Smooth muscle cell (in vitro differentiated cells): ENCODE measurements at regions not wholly inside any gene's neighbourhood (a gene's known extent, or its start where the extent isn't known, plus 50 kb on each side); places are given as distances from the start of the nearest gene placed in this dataset.
"Not testable (repeated sequence)": the region's sequence is repeated elsewhere in the genome, so short reads cannot be mapped to it uniquely, and the experiment has no call there.

Source experiments
- DNase-seq: peaks from one replicate; lab custom pipeline; 2025; ENCODE audit not compliant: unreplicated experiment; lab: John Stamatoyannopoulos, UW
- H2AFZ ChIP-seq: fragments of 200-600 bp; sonication (generic); 2 replicates; pipeline ENCODE4 v1.6.0; 2016; ENCODE audit warnings: antibody characterized with exemption, low read depth, mild to moderate bottlenecking
- H3F3A ChIP-seq: fragments of 200-600 bp; sonication (generic); 2 replicates; pipeline ENCODE4 v1.6.0; 2017; ENCODE audit warnings: antibody characterized with exemption, low read depth
- H3K27ac ChIP-seq: fragments of 200-600 bp; sonication (generic); 2 replicates; pipeline ENCODE4 v1.5.1; 2016; ENCODE audit warnings: low read depth, mild to moderate bottlenecking
- H3K27me3 ChIP-seq: fragments of 200-600 bp; sonication (generic); 2 replicates; pipeline ENCODE4 v1.6.1; 2016; ENCODE audit warnings: low read depth, mild to moderate bottlenecking
- H3K36me3 ChIP-seq: fragments of 200-600 bp; sonication (generic); 2 replicates; pipeline ENCODE4 v1.5.1; 2016; ENCODE audit warnings: low read depth
- H3K4me1 ChIP-seq: fragments of 200-600 bp; sonication (generic); 2 replicates; pipeline ENCODE4 v1.5.1; 2016; ENCODE audit warnings: low read depth
- H3K4me2 ChIP-seq: fragments of 200-600 bp; sonication (generic); 2 replicates; pipeline ENCODE4 v1.6.0; 2016; ENCODE audit warnings: mild to moderate bottlenecking
- H3K4me3 ChIP-seq: fragments of 200-600 bp; sonication (generic); 2 replicates; pipeline ENCODE4 v1.5.1; 2016; ENCODE audit warnings: mild to moderate bottlenecking
- H3K79me2 ChIP-seq: fragments of 200-600 bp; sonication (generic); 2 replicates; pipeline ENCODE4 v1.6.0; 2016; ENCODE audit warnings: low read depth, mild to moderate bottlenecking
- H3K9ac ChIP-seq: fragments of 200-600 bp; sonication (generic); 2 replicates; pipeline ENCODE4 v1.6.0; 2016; ENCODE audit warnings: low read depth
- H3K9me3 ChIP-seq: fragments of 200-600 bp; sonication (generic); replicated peaks from 2 replicates; pipeline ENCODE4 v1.5.1; 2016; ENCODE audit warnings: low read depth
- H4K20me1 ChIP-seq: fragments of 200-600 bp; sonication (generic); 2 replicates; pipeline ENCODE4 v1.6.0; 2016; ENCODE audit warnings: low read depth
- CTCF ChIP-seq: fragments of 200-600 bp; sonication (generic); IDR thresholded peaks from 2 replicates; pipeline ENCODE4 v1.5.1; 2017; ENCODE audit warnings: borderline replicate concordance, mild to moderate bottlenecking, antibody characterized with exemption; ENCODE audit not compliant: insufficient read depth, poor library complexity, severe bottlenecking
- WGBS: methylation state at CpG from one replicate; pipeline ENCODE4 v1.1.7; 2016; ENCODE audit warnings: low lambda C conversion rate; 5-methylcytosine and 5-hydroxymethylcytosine counted together

- Histone ChIP-seq H2AFZ (no peak overlapping the region), H4K20me1 (no peaks in the 10 kb centered on the region), H3K4me2 (no peak overlapping the region), H3K4me1 (peaks cover 10% of the 10 kb centered on the region), H3F3A (no peaks in the 10 kb centered on the region), H3K27ac (no peak overlapping the region), H3K4me3 (no peak overlapping the region), H3K79me2 (no peaks in the 10 kb centered on the region), H3K9ac (no peak overlapping the region), H3K36me3 (no peaks in the 10 kb centered on the region), H3K27me3 (no peaks in the 10 kb centered on the region), H3K9me3 (no peaks in the 10 kb centered on the region)
- DNase-seq, result no peak
- no peak for TF ChIP-seq CTCF
- WGBS, result 45% methylated on average over 1 of the region's 1 CpG
Observed at GRCh38 chr2:208671284-208671683, 264.7 kb downstream of the PTH2R start.

- Histone ChIP-seq H3K4me1 (peaks cover 10% of the 10 kb centered on the region), H3K9me3 (no peaks in the 10 kb centered on the region), H3K79me2 (no peaks in the 10 kb centered on the region), H3K4me3 (no peak overlapping the region), H3K36me3 (no peaks in the 10 kb centered on the region), H2AFZ (no peak overlapping the region), H3K27me3 (no peaks in the 10 kb centered on the region), H4K20me1 (no peaks in the 10 kb centered on the region), H3F3A (no peaks in the 10 kb centered on the region), H3K27ac (no peak overlapping the region), H3K9ac (no peak overlapping the region), H3K4me2 (no peak overlapping the region)
- TF ChIP-seq CTCF, result no peak
- no peak for DNase-seq
- 79% methylated on average over 4 of the region's 4 CpGs for WGBS
Observed at GRCh38 chr2:208671886-208672680, 265.5 kb downstream of the PTH2R start.

- no peaks in the 10 kb centered on the region for H3F3A ChIP-seq
- DNase-seq, result no peak
- WGBS, result 84% methylated on average over 3 of the region's 3 CpGs
- TF ChIP-seq CTCF, result no peak
- no peaks in the 10 kb centered on the region for H3K79me2 ChIP-seq
- no peaks in the 10 kb centered on the region for H3K36me3 ChIP-seq
- no peak overlapping the region for H3K4me3 ChIP-seq
- H2AFZ ChIP-seq, result no peak overlapping the region
- H3K4me2 ChIP-seq, result no peak overlapping the region
- H3K27me3 ChIP-seq, result no peaks in the 10 kb centered on the region
- H3K4me1 ChIP-seq, result peaks cover 10% of the 10 kb centered on the region
- H4K20me1 ChIP-seq, result no peaks in the 10 kb centered on the region
- H3K27ac ChIP-seq, result no peak overlapping the region
- H3K9ac ChIP-seq, result no peak overlapping the region
- H3K9me3 ChIP-seq, result no peaks in the 10 kb centered on the region
Observed at GRCh38 chr2:208673631-208674030, 267.0 kb downstream of the PTH2R start.

GRCh38 chr2:208674919-208675318 is 268.3 kb downstream of the PTH2R start:
- no peak for TF ChIP-seq CTCF
- no peaks in the 10 kb centered on the region for H4K20me1 ChIP-seq
- no peak for DNase-seq
- no peaks in the 10 kb centered on the region for H3K27me3 ChIP-seq
- no peaks in the 10 kb centered on the region for H3K36me3 ChIP-seq
- H3K27ac ChIP-seq, result no peak overlapping the region
- H2AFZ ChIP-seq, result no peak overlapping the region
- H3K4me2 ChIP-seq, result no peak overlapping the region
- WGBS, result 94% methylated on average over 2 of the region's 2 CpGs
- no peaks in the 10 kb centered on the region for H3F3A ChIP-seq
- H3K9ac ChIP-seq, result no peak overlapping the region
- peaks cover 10% of the 10 kb centered on the region for H3K4me1 ChIP-seq
- no peak overlapping the region for H3K4me3 ChIP-seq
- H3K9me3 ChIP-seq, result no peaks in the 10 kb centered on the region
- H3K79me2 ChIP-seq, result no peaks in the 10 kb centered on the region

GRCh38 chr2:208685929-208686328 is 279.3 kb downstream of the PTH2R start:
- H3K4me2 ChIP-seq, H3K27ac ChIP-seq, H4K20me1 ChIP-seq, H3K79me2 ChIP-seq, H3K27me3 ChIP-seq, H3F3A ChIP-seq, H3K9ac ChIP-seq, H3K9me3 ChIP-seq, H3K4me1 ChIP-seq, H3K36me3 ChIP-seq, H3K4me3 ChIP-seq, H2AFZ ChIP-seq, DNase-seq: not testable (repeated sequence)
- 95% methylated on average over 13 of the region's 13 CpGs for WGBS
